ENCODE measurements at regions not wholly inside any gene's neighbourhood (a gene's known extent, or its start where the extent isn't known, plus 50 kb on each side); places are given as distances from the start of the nearest gene placed in this dataset.

DNA sequence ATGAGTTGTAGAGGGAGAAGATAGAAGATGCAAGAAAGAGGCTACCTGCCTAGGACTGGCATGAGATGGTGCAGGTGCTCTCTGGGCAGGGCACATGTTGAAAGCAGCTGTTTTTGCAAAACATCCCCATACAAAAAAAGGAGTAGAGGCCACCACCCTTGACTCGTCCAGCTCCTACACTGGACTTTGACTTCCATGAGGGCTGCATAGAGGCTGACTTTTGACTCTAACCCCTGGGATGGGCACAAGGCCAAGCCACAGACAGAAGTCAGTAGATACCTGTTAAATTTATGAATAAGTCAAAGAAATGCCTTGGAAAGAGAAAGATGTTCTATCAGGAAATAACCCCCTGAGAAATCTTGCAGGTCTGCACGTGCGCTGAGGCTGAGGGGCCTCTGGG lies 1139.1 kb upstream of the TMEM132C start:
- H3K36me3 Mint-ChIP-seq (ENCODE audit: insufficient read depth in 1 of 3, low read depth in 3 of 3) = no peaks in the 10 kb centered on the region
- H2BK120ac ChIP-seq (ENCODE audit: low read depth, low read length, poor library complexity, severe bottlenecking) = no peak overlapping the region
- H3K4me1 ChIP-seq (ENCODE audit: insufficient read depth, low read length) = no peaks in the 10 kb centered on the region
- DNase-seq = no peak
- no CpG with 5 or more reads among the region's 3 CpGs for WGBS (ENCODE audit: extremely low coverage, insufficient read length, low lambda C conversion rate)
- no peak overlapping the region for H3K4ac ChIP-seq (ENCODE audit: low read depth, low read length)
- no peak overlapping the region for H4K91ac ChIP-seq (ENCODE audit: insufficient read length, low read depth, low read length)
- H3K56ac ChIP-seq (ENCODE audit: insufficient read length, low read depth, low read length) = no peak overlapping the region
- no peaks in the 10 kb centered on the region for H3K27me3 ChIP-seq (ENCODE audit: insufficient read depth, low read length)
- H2BK20ac ChIP-seq (ENCODE audit: low read depth, low read length, poor library complexity, severe bottlenecking) = no peak overlapping the region
- H3K4me3 Mint-ChIP-seq = no peak overlapping the region
- no peak overlapping the region for H3K4me2 ChIP-seq (ENCODE audit: insufficient read depth, insufficient read length, low read length)
- H2BK15ac ChIP-seq (ENCODE audit: low read depth, low read length) = no peak overlapping the region
- no peaks in the 10 kb centered on the region for H3K27me3 Mint-ChIP-seq (ENCODE audit: low read depth)
- H3K79me2 ChIP-seq (ENCODE audit: insufficient read depth, low read length) = no peaks in the 10 kb centered on the region
- no peaks in the 10 kb centered on the region for H3K79me1 ChIP-seq (ENCODE audit: insufficient read depth, low read depth, low read length, poor library complexity, severe bottlenecking)
- no peak overlapping the region for H4K5ac ChIP-seq (ENCODE audit: insufficient read length, low read depth, low read length)
- H4K8ac ChIP-seq (replicated peaks; ENCODE audit: insufficient read length, low read depth, low read length) = no peak overlapping the region
- H3K4me1 Mint-ChIP-seq = peaks cover 10 to 17% of the 10 kb centered on the region in 2 experiments
- TF ChIP-seq, protein P1, sequence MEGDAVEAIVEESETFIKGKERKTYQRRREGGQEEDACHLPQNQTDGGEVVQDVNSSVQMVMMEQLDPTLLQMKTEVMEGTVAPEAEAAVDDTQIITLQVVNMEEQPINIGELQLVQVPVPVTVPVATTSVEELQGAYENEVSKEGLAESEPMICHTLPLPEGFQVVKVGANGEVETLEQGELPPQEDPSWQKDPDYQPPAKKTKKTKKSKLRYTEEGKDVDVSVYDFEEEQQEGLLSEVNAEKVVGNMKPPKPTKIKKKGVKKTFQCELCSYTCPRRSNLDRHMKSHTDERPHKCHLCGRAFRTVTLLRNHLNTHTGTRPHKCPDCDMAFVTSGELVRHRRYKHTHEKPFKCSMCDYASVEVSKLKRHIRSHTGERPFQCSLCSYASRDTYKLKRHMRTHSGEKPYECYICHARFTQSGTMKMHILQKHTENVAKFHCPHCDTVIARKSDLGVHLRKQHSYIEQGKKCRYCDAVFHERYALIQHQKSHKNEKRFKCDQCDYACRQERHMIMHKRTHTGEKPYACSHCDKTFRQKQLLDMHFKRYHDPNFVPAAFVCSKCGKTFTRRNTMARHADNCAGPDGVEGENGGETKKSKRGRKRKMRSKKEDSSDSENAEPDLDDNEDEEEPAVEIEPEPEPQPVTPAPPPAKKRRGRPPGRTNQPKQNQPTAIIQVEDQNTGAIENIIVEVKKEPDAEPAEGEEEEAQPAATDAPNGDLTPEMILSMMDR (conservative IDR thresholded peaks at IDR 0.05) = no peak
- H3K14ac ChIP-seq (ENCODE audit: insufficient read depth, low read length) = no peak overlapping the region
- no peak overlapping the region for H2AK5ac ChIP-seq (ENCODE audit: insufficient read length, low read length)
- H4K20me1 ChIP-seq (ENCODE audit: control insufficient read depth, insufficient read depth, insufficient read length) = no peaks in the 10 kb centered on the region
- H2AFZ ChIP-seq (ENCODE audit: low read length) = no peak overlapping the region
- H3K9me3 ChIP-seq (ENCODE audit: control insufficient read depth, low read depth, low read length) = no peaks in the 10 kb centered on the region
- no peak overlapping the region for H2BK12ac ChIP-seq (ENCODE audit: insufficient read length, low read depth, low read length)
- peaks cover 0 to 3% of the 10 kb centered on the region in 2 experiments; a peak in 3 of 5 replicates for H3K9me3 Mint-ChIP-seq
- H3T11ph ChIP-seq (ENCODE audit: low read length) = no peak overlapping the region
- no peak overlapping the region for H3K23ac ChIP-seq (ENCODE audit: insufficient read length, low read depth, low read length)
- no peak overlapping the region for H3K27ac ChIP-seq (ENCODE audit: insufficient read length, low read depth, low read length)
- no peaks in the 10 kb centered on the region for H3K23me2 ChIP-seq (ENCODE audit: insufficient read length, low read depth, low read length, poor library complexity, severe bottlenecking)
- H3K18ac ChIP-seq (ENCODE audit: insufficient read length, low read depth, low read length) = no peak overlapping the region
- peak overlapping the region in 1 of 3 experiments; percentile 59; a peak in 1 of 7 replicates for H3K27ac Mint-ChIP-seq
- H2BK5ac ChIP-seq (ENCODE audit: insufficient read length, low read length) = no peak overlapping the region
- no peak overlapping the region for H3K9ac ChIP-seq (ENCODE audit: extremely low read depth, insufficient read length, low read length)

Data from H9 (cell line).